ENCODE measurements at regions not wholly inside any gene's neighbourhood (a gene's known extent, or its start where the extent isn't known, plus 50 kb on each side); places are given as distances from the start of the nearest gene placed in this dataset.

DNA sequence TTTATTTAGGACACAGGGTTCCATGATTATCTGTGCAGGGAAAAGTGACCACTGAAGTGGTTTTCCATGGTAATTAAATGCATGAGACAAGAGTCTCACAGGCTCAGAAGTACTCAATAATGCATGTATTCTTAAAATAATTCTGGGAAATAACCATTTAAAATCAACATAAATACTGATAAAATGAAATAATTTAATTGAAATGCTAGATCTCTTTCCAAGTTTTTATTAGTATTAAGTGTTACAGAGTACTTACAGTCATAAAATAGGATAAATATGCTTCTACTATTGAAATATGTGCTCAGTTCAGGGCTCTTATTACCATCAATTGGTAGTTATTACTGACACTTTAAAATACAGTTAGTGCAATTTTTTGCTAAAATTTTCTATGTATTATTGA, 916.0 kb upstream of the GJE1 start:
- Histone ChIP-seq H3K4me3 (ENCODE audit: insufficient read depth in 1 of 2, low read depth in 1 of 2, low read length in 2 of 2) (no peak overlapping the region), H2AFZ (ENCODE audit: low read depth, low read length) (no peak overlapping the region)

DNA sequence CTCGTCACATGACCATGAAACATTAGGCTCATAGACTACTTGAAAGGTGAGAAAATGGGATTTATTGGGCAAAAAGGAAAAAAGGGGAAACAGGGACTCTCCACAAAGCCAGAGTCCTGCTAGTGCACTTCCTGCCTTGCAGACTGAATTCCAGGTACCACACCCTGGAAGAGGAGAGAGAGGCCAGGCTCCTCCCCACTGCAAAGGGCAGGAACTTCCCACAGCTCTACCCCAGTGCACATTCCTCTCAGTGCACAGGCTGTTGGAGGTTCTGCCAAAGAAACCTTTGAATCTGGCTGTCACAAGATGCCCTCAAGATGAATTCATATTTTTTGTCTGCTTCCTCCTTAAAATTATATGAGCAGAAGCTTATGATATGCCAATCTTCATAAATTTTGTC, 920.4 kb upstream of the GJE1 start:
- no peaks in the 10 kb centered on the region for H3K27me3 ChIP-seq (ENCODE audit: control insufficient read depth in 1 of 2, insufficient read depth in 1 of 2, low read length in 2 of 2)
- no peak overlapping the region for H3K4ac ChIP-seq (ENCODE audit: low read depth in 1 of 2, low read length in 2 of 2)
- no peak overlapping the region for H4K8ac ChIP-seq (ENCODE audit: low read length)
- no peak overlapping the region for H2AFZ ChIP-seq (ENCODE audit: low read depth, low read length)
- no peak overlapping the region for H2BK12ac ChIP-seq (ENCODE audit: low read length in 2 of 2)
- no peak overlapping the region for H3K14ac ChIP-seq (ENCODE audit: low read length in 2 of 2)
- no peak overlapping the region for H2BK120ac ChIP-seq (ENCODE audit: low read depth, low read length)
- no peak overlapping the region for H3K4me2 ChIP-seq (ENCODE audit: low read length, poor library complexity, severe bottlenecking)
- H2AK5ac ChIP-seq (ENCODE audit: low read length, severe bottlenecking) = no peak overlapping the region
- H3K79me1 ChIP-seq (replicated peaks; ENCODE audit: low read length, poor library complexity, severe bottlenecking) = no peaks in the 10 kb centered on the region
- H3K4me3 ChIP-seq (ENCODE audit: insufficient read depth in 1 of 2, low read depth in 1 of 2, low read length in 2 of 2) = no peak overlapping the region
- H3K23ac ChIP-seq (ENCODE audit: low read length in 2 of 2) = no peak overlapping the region
- H3K36me3 ChIP-seq (ENCODE audit: control insufficient read depth in 1 of 2, insufficient read depth in 2 of 2, low read depth in 1 of 2, low read length in 2 of 2) = no peaks in the 10 kb centered on the region
- H2BK15ac ChIP-seq (ENCODE audit: low read depth, poor library complexity, severe bottlenecking) = no peak overlapping the region
- H4K91ac ChIP-seq (ENCODE audit: low read length) = no peak overlapping the region
- H2BK5ac ChIP-seq (ENCODE audit: low read depth, low read length, poor library complexity, severe bottlenecking) = no peak overlapping the region
- no peak overlapping the region for H3K18ac ChIP-seq (ENCODE audit: low read depth in 1 of 2, low read length in 2 of 2)
- H3K9me3 ChIP-seq (ENCODE audit: control insufficient read depth, low read length) = no peaks in the 10 kb centered on the region
- no peak overlapping the region for H3K9ac ChIP-seq (ENCODE audit: low read length)
- H3K4me1 ChIP-seq (ENCODE audit: control insufficient read depth, insufficient read depth, low read depth, low read length) = no peaks in the 10 kb centered on the region
- no peak for DNase-seq
- no peak overlapping the region for H3K27ac ChIP-seq (ENCODE audit: low read length, poor library complexity, severe bottlenecking)
- WGBS = 75% methylated on average over 1 of the region's 1 CpG

More for the DNA sequence above, 916.0 kb upstream of the GJE1 start:
- Histone ChIP-seq H3K4ac (ENCODE audit: low read depth in 1 of 2, low read length in 2 of 2) (no peak overlapping the region), H3K79me1 (replicated peaks; ENCODE audit: low read length, poor library complexity, severe bottlenecking) (no peaks in the 10 kb centered on the region), H3K27ac (ENCODE audit: low read length, poor library complexity, severe bottlenecking) (no peak overlapping the region), H3K4me1 (ENCODE audit: control insufficient read depth, insufficient read depth, low read depth, low read length) (no peaks in the 10 kb centered on the region), H3K9me3 (ENCODE audit: control insufficient read depth, low read length) (peaks cover 21% of the 10 kb centered on the region), H2BK5ac (ENCODE audit: low read depth, low read length, poor library complexity, severe bottlenecking) (no peak overlapping the region), H4K91ac (ENCODE audit: low read length) (no peak overlapping the region), H2BK12ac (ENCODE audit: low read length in 2 of 2) (no peak overlapping the region), H2BK120ac (ENCODE audit: low read depth, low read length) (no peak overlapping the region), H3K9ac (ENCODE audit: low read length) (no peak overlapping the region), H3K14ac (ENCODE audit: low read length in 2 of 2) (no peak overlapping the region), H3K23ac (ENCODE audit: low read length in 2 of 2) (no peak overlapping the region), H2AK5ac (ENCODE audit: low read length, severe bottlenecking) (no peak overlapping the region), H3K18ac (ENCODE audit: low read depth in 1 of 2, low read length in 2 of 2) (no peak overlapping the region), H3K4me2 (ENCODE audit: low read length, poor library complexity, severe bottlenecking) (no peak overlapping the region), H3K27me3 (ENCODE audit: control insufficient read depth in 1 of 2, insufficient read depth in 1 of 2, low read length in 2 of 2) (no peaks in the 10 kb centered on the region), H3K36me3 (ENCODE audit: control insufficient read depth in 1 of 2, insufficient read depth in 2 of 2, low read depth in 1 of 2, low read length in 2 of 2) (no peaks in the 10 kb centered on the region), H2BK15ac (ENCODE audit: low read depth, poor library complexity, severe bottlenecking) (no peak overlapping the region), H4K8ac (ENCODE audit: low read length) (no peak overlapping the region)
- no peak for DNase-seq

DNA sequence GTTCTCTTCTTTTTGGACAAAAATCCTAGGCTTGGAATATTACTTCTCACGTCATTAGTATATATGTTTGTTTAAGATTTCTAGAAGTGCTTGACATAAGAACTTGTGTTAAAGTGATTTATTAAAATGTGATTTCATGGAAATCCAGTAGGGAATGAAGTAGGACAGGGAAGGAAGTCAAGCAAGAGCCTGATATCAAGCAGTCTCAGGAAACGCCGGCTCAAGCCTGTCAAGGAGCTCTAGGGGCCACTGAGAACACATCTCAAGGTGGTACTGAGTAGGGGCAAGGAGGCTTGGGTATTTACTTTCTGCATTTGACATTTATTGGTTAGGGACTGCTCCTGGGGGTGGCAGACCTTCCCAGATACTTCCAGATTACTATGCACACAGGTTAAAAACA, 920.9 kb upstream of the GJE1 start:
- Histone ChIP-seq H3K23ac (ENCODE audit: low read length in 2 of 2) (no peak overlapping the region), H3K9me3 (ENCODE audit: control insufficient read depth, low read length) (no peaks in the 10 kb centered on the region), H2AFZ (ENCODE audit: low read depth, low read length) (no peak overlapping the region), H3K27me3 (ENCODE audit: control insufficient read depth in 1 of 2, insufficient read depth in 1 of 2, low read length in 2 of 2) (no peaks in the 10 kb centered on the region), H3K4me1 (ENCODE audit: control insufficient read depth, insufficient read depth, low read depth, low read length) (no peaks in the 10 kb centered on the region), H2BK12ac (ENCODE audit: low read length in 2 of 2) (no peak overlapping the region), H3K9ac (ENCODE audit: low read length) (no peak overlapping the region), H3K4me2 (ENCODE audit: low read length, poor library complexity, severe bottlenecking) (no peak overlapping the region), H2BK120ac (ENCODE audit: low read depth, low read length) (no peak overlapping the region), H3K4ac (ENCODE audit: low read depth in 1 of 2, low read length in 2 of 2) (no peak overlapping the region), H2AK5ac (ENCODE audit: low read length, severe bottlenecking) (no peak overlapping the region), H3K79me1 (replicated peaks; ENCODE audit: low read length, poor library complexity, severe bottlenecking) (no peaks in the 10 kb centered on the region), H2BK5ac (ENCODE audit: low read depth, low read length, poor library complexity, severe bottlenecking) (no peak overlapping the region), H4K8ac (ENCODE audit: low read length) (no peak overlapping the region), H3K18ac (ENCODE audit: low read depth in 1 of 2, low read length in 2 of 2) (no peak overlapping the region), H3K27ac (ENCODE audit: low read length, poor library complexity, severe bottlenecking) (no peak overlapping the region), H3K4me3 (ENCODE audit: insufficient read depth in 1 of 2, low read depth in 1 of 2, low read length in 2 of 2) (no peak overlapping the region), H3K36me3 (ENCODE audit: control insufficient read depth in 1 of 2, insufficient read depth in 2 of 2, low read depth in 1 of 2, low read length in 2 of 2) (no peaks in the 10 kb centered on the region), H2BK15ac (ENCODE audit: low read depth, poor library complexity, severe bottlenecking) (no peak overlapping the region), H4K91ac (ENCODE audit: low read length) (no peak overlapping the region), H3K14ac (ENCODE audit: low read length in 2 of 2) (no peak overlapping the region)
- DNase-seq = no peak
- WGBS = 78% methylated on average over 3 of the region's 3 CpGs

DNA sequence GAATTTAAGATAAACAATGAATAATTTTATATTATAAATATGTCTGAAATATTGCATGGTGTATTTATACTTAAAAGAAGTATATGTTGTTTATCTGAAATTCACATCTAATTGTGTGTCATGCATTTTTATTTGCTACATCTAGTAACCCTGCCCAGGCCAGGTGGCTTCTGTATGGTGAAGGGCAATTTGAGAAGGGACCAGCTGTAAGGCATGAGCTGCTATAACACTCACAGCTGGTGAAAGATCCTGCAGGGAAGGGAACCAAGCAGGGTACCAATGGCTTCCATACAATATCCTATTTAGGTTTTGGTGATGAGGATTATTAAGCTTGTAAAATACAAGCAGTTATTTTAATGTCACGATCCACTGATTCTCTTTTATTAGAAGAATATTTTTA, 921.8 kb upstream of the GJE1 start:
- no peak overlapping the region for H2AFZ ChIP-seq (ENCODE audit: low read depth, low read length)
- H2BK12ac ChIP-seq (ENCODE audit: low read length in 2 of 2) = no peak overlapping the region
- H4K8ac ChIP-seq (ENCODE audit: low read length) = no peak overlapping the region
- H3K27me3 ChIP-seq (ENCODE audit: control insufficient read depth in 1 of 2, insufficient read depth in 1 of 2, low read length in 2 of 2) = no peaks in the 10 kb centered on the region
- H3K14ac ChIP-seq (ENCODE audit: low read length in 2 of 2) = no peak overlapping the region
- H3K18ac ChIP-seq (ENCODE audit: low read depth in 1 of 2, low read length in 2 of 2) = no peak overlapping the region
- no peak overlapping the region for H2BK15ac ChIP-seq (ENCODE audit: low read depth, poor library complexity, severe bottlenecking)
- H3K36me3 ChIP-seq (ENCODE audit: control insufficient read depth in 1 of 2, insufficient read depth in 2 of 2, low read depth in 1 of 2, low read length in 2 of 2) = no peaks in the 10 kb centered on the region
- DNase-seq = no peak
- H3K9ac ChIP-seq (ENCODE audit: low read length) = no peak overlapping the region
- no peak overlapping the region for H2AK5ac ChIP-seq (ENCODE audit: low read length, severe bottlenecking)
- H3K4me3 ChIP-seq (ENCODE audit: insufficient read depth in 1 of 2, low read depth in 1 of 2, low read length in 2 of 2) = no peak overlapping the region
- no peaks in the 10 kb centered on the region for H3K9me3 ChIP-seq (ENCODE audit: control insufficient read depth, low read length)
- no peak overlapping the region for H2BK5ac ChIP-seq (ENCODE audit: low read depth, low read length, poor library complexity, severe bottlenecking)
- no CpG with 5 or more reads among the region's 1 CpG for WGBS
- H2BK120ac ChIP-seq (ENCODE audit: low read depth, low read length) = no peak overlapping the region
- H3K4me2 ChIP-seq (ENCODE audit: low read length, poor library complexity, severe bottlenecking) = no peak overlapping the region
- H3K4ac ChIP-seq (ENCODE audit: low read depth in 1 of 2, low read length in 2 of 2) = no peak overlapping the region
- H3K79me1 ChIP-seq (replicated peaks; ENCODE audit: low read length, poor library complexity, severe bottlenecking) = no peaks in the 10 kb centered on the region
- H4K91ac ChIP-seq (ENCODE audit: low read length) = no peak overlapping the region
- no peak overlapping the region for H3K27ac ChIP-seq (ENCODE audit: low read length, poor library complexity, severe bottlenecking)
- no peak overlapping the region for H3K23ac ChIP-seq (ENCODE audit: low read length in 2 of 2)
- no peaks in the 10 kb centered on the region for H3K4me1 ChIP-seq (ENCODE audit: control insufficient read depth, insufficient read depth, low read depth, low read length)
